Loucy (cell line): ENCODE measurements at regions not wholly inside any gene's neighbourhood (a gene's known extent, or its start where the extent isn't known, plus 50 kb on each side); places are given as distances from the start of the nearest gene placed in this dataset.

Experiments
- H2AFZ ChIP-seq: fragments of 200-600 bp; sonication (generic); 2 replicates; pipeline ENCODE4 v1.6.0; 2016; ENCODE audit warnings: antibody characterized with exemption, mild to moderate bottlenecking, low read length, moderate library complexity
- H3F3A ChIP-seq: fragments of 200-600 bp; 2 replicates; pipeline ENCODE4 v1.6.0; 2016; ENCODE audit warnings: antibody characterized with exemption, low read depth, mild to moderate bottlenecking
- H3K27me3 ChIP-seq: fragments of 200-600 bp; sonication (generic); 2 replicates; pipeline ENCODE4 v1.6.1; 2014; ENCODE audit warnings: low read length, mild to moderate bottlenecking; ENCODE audit not compliant: insufficient read depth, poor library complexity, severe bottlenecking
- H3K36me3 ChIP-seq: fragments of 200-600 bp; sonication (generic); 2 replicates; pipeline ENCODE4 v1.6.1; 2016; ENCODE audit warnings: low read length; ENCODE audit not compliant: insufficient read depth
- H3K4me1 ChIP-seq: fragments of 200-600 bp; sonication (generic); 2 replicates; pipeline ENCODE4 v1.5.1; 2014; ENCODE audit warnings: low read length, mild to moderate bottlenecking; ENCODE audit not compliant: insufficient read depth, poor library complexity, severe bottlenecking
- H3K4me2 ChIP-seq: fragments of 200-600 bp; sonication (generic); 2 replicates; pipeline ENCODE4 v1.6.0; 2014; ENCODE audit warnings: antibody characterized with exemption, low read length, low read depth, mild to moderate bottlenecking; ENCODE audit not compliant: poor library complexity, severe bottlenecking
- H3K4me3 ChIP-seq: fragments of 200-600 bp; sonication (generic); 2 replicates; pipeline ENCODE4 v1.5.1; 2014; ENCODE audit warnings: low read length, mild to moderate bottlenecking, mixed read lengths; ENCODE audit not compliant: poor library complexity, severe bottlenecking
- H3K79me2 ChIP-seq: fragments of 200-600 bp; sonication (generic); 2 replicates; pipeline ENCODE4 v1.6.1; 2014; ENCODE audit warnings: low read length; ENCODE audit not compliant: insufficient read depth
- H3K9ac ChIP-seq: fragments of 200-600 bp; sonication (generic); 2 replicates; pipeline ENCODE4 v1.6.0; 2014; ENCODE audit warnings: mild to moderate bottlenecking, low read depth, low read length, moderate library complexity; ENCODE audit not compliant: poor library complexity, severe bottlenecking
- H3K9me2 ChIP-seq: fragments of 200-600 bp; sonication (generic); replicated peaks from 2 replicates; pipeline ENCODE4 v1.6.1; 2016; ENCODE audit warnings: low read depth, low read length, mixed read lengths
- H3K9me3 ChIP-seq: fragments of 200-600 bp; sonication (generic); 2 replicates; pipeline ENCODE4 v1.6.1; 2014; ENCODE audit warnings: mild to moderate bottlenecking, antibody characterized with exemption, low read length, low read depth; ENCODE audit not compliant: insufficient read depth
- H4K20me1 ChIP-seq: fragments of 200-600 bp; sonication (generic); 2 replicates; pipeline ENCODE4 v1.6.0; 2014; ENCODE audit warnings: antibody characterized with exemption, low read length, mild to moderate bottlenecking; ENCODE audit not compliant: insufficient read depth, poor library complexity, severe bottlenecking
- CTCF ChIP-seq: fragments of 200-600 bp; sonication (generic); conservative IDR thresholded peaks from 2 replicates; pipeline ENCODE4 v1.5.1; 2014; ENCODE audit warnings: mild to moderate bottlenecking, antibody characterized with exemption, low read length
- EZH2phosphoT487 ChIP-seq: fragments of 200-600 bp; IDR thresholded peaks from 2 replicates; pipeline ENCODE4 v1.6.1; 2018; ENCODE audit warnings: antibody characterized with exemption, mild to moderate bottlenecking, moderate library complexity, borderline replicate concordance

GRCh38 chr5:109580225-109580624 is 109.5 kb upstream of the MAN2A1 start:
- H3K4me2 ChIP-seq = no peak overlapping the region
- H3K4me1 ChIP-seq = no peaks in the 10 kb centered on the region
- no peak overlapping the region for H2AFZ ChIP-seq
- H3K9ac ChIP-seq = no peak overlapping the region
- no peaks in the 10 kb centered on the region for H4K20me1 ChIP-seq
- H3K79me2 ChIP-seq = no peaks in the 10 kb centered on the region
- H3K36me3 ChIP-seq = no peaks in the 10 kb centered on the region
- H3K27me3 ChIP-seq = no peaks in the 10 kb centered on the region
- TF ChIP-seq CTCF (no peak; the same call in 1 of the 2 replicates), EZH2phosphoT487 (no peak)
- no peaks in the 10 kb centered on the region for H3K9me2 ChIP-seq
- H3F3A ChIP-seq = no peaks in the 10 kb centered on the region
- no peak overlapping the region for H3K4me3 ChIP-seq
- no peaks in the 10 kb centered on the region for H3K9me3 ChIP-seq

DNA sequence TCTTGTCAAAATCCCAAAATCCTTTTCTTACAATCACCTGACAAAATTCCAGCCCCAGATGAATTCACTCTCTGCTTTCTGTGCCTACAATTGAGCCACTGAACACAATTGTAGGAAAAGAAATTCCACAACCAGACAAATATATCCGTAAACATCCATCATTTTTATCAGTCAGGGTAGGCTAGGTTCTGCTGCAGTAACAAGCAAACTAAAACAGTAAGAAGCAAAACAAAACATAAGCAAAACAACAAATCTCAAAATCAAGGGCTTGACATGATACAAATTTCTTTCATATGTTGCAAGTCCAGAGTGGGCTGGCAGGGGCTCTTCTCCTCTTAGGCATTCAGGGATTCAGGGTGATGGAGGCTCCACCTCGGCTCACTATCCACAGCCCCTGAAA is 114.2 kb upstream of the MAN2A1 start:
- Histone ChIP-seq H3K9me2 (no peaks in the 10 kb centered on the region), H3K36me3 (no peaks in the 10 kb centered on the region), H3K4me1 (no peaks in the 10 kb centered on the region), H3K4me2 (no peak overlapping the region), H3K9ac (no peak overlapping the region), H3K4me3 (no peak overlapping the region), H2AFZ (no peak overlapping the region), H3K27me3 (no peaks in the 10 kb centered on the region), H3F3A (no peaks in the 10 kb centered on the region), H3K79me2 (no peaks in the 10 kb centered on the region), H4K20me1 (no peaks in the 10 kb centered on the region), H3K9me3 (no peaks in the 10 kb centered on the region)
- TF ChIP-seq EZH2phosphoT487 (no peak), CTCF (no peak)

DNA sequence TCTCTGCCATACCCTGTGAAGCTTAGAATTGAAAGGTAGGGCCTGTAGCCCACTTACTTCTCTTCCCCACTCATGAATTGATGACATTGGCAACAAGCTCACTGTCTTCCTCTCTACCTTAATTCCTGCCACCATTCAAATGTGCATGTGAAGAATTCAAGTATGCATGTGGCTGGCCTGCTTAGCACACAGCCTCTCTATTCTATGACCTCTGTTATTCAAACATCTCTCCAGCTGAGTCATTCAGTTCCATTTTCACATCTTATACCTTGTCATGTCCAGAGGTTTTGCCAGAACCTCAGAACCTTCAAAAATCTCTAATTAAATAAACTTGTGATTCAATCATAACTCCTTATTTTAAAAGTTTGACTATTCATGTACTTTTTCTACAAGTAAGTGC is 114.7 kb upstream of the MAN2A1 start:
- Histone ChIP-seq H3K9me2 (no peaks in the 10 kb centered on the region), H3K36me3 (no peaks in the 10 kb centered on the region), H3K9ac (no peak overlapping the region), H3K4me1 (no peaks in the 10 kb centered on the region), H3K79me2 (no peaks in the 10 kb centered on the region), H3K4me3 (no peak overlapping the region), H2AFZ (no peak overlapping the region), H3F3A (no peaks in the 10 kb centered on the region), H3K9me3 (no peaks in the 10 kb centered on the region), H4K20me1 (no peaks in the 10 kb centered on the region), H3K4me2 (no peak overlapping the region), H3K27me3 (no peaks in the 10 kb centered on the region)
- no peak for TF ChIP-seq EZH2phosphoT487
- TF ChIP-seq CTCF = no peak
